Activated naive CD4-positive, alpha-beta T cell (primary cell): ENCODE measurements at regions not wholly inside any gene's neighbourhood (a gene's known extent, or its start where the extent isn't known, plus 50 kb on each side); places are given as distances from the start of the nearest gene placed in this dataset.
"Not testable (repeated sequence)": the region's sequence is repeated elsewhere in the genome, so short reads cannot be mapped to it uniquely, and the experiment has no call there.

Experiments
- DNase-seq, 4 experiments: peaks; one replicate each; lab custom pipeline; 2025; lab: John Stamatoyannopoulos, UW

GRCh38 chr6:37580176-37580955 is 80.7 kb upstream of the CCDC167 start:
- no peak for DNase-seq

- DNase-seq: no peak
Measured at GRCh38 chr6:37579444-37580067, 79.9 kb upstream of the CCDC167 start.

- no peak for DNase-seq
Measured at GRCh38 chr6:37578104-37578503, 78.4 kb upstream of the CCDC167 start.

GRCh38 chr6:37576336-37576737 is 76.6 kb upstream of the CCDC167 start:
- DNase-seq: no peak

- no peak for DNase-seq
Measured at GRCh38 chr6:37575221-37575620, 75.5 kb upstream of the CCDC167 start.

GRCh38 chr6:37572334-37572733 is 72.6 kb upstream of the CCDC167 start:
- no peak for DNase-seq

- DNase-seq: no peak
Measured at GRCh38 chr6:37570482-37571133, 70.9 kb upstream of the CCDC167 start.

- no peak for DNase-seq
Measured at GRCh38 chr6:37569743-37570481, 70.2 kb upstream of the CCDC167 start.

GRCh38 chr6:37569317-37569716 is 69.6 kb upstream of the CCDC167 start:
- no peak for DNase-seq

GRCh38 chr6:37566950-37567349 is 67.3 kb upstream of the CCDC167 start:
- no peak for DNase-seq

GRCh38 chr6:37566111-37566949 is 66.6 kb upstream of the CCDC167 start:
- peak; percentile 51 to 72 (median 56) for DNase-seq

GRCh38 chr6:37565267-37566110 is 65.8 kb upstream of the CCDC167 start:
- no peak for DNase-seq

- not testable (repeated sequence) for DNase-seq
Measured at GRCh38 chr6:37562926-37563288, 63.2 kb upstream of the CCDC167 start.

GRCh38 chr6:37561361-37561760 is 61.7 kb upstream of the CCDC167 start:
- no peak for DNase-seq

GRCh38 chr6:37560737-37561103 is 61.0 kb upstream of the CCDC167 start:
- no peak for DNase-seq

GRCh38 chr6:37559501-37559900 is 59.8 kb upstream of the CCDC167 start:
- no peak for DNase-seq

- no peak for DNase-seq
Measured at GRCh38 chr6:37559050-37559449, 59.4 kb upstream of the CCDC167 start.

- no peak for DNase-seq
Measured at GRCh38 chr6:37558646-37559045, 59.0 kb upstream of the CCDC167 start.

- DNase-seq: no peak
Measured at GRCh38 chr6:37558168-37558567, 58.5 kb upstream of the CCDC167 start.

GRCh38 chr6:37557645-37558114 is 58.0 kb upstream of the CCDC167 start:
- no peak for DNase-seq
